ENCODE measurements at regions not wholly inside any gene's neighbourhood (a gene's known extent, or its start where the extent isn't known, plus 50 kb on each side); places are given as distances from the start of the nearest gene placed in this dataset.
"Not testable (repeated sequence)": the region's sequence is repeated elsewhere in the genome, so short reads cannot be mapped to it uniquely, and the experiment has no call there.

- no peaks in the 10 kb centered on the region for H3K36me3 ChIP-seq (ENCODE audit: insufficient read depth, low read length)
- no peaks in the 10 kb centered on the region for H3K27me3 ChIP-seq (ENCODE audit: control insufficient read depth in 1 of 2, insufficient read depth in 2 of 2, low read length in 2 of 2)
- H3K9me3 ChIP-seq (ENCODE audit: low read length) = no peaks in the 10 kb centered on the region
- no peak overlapping the region for H3K27ac ChIP-seq (ENCODE audit: low read depth, low read length)
- H3K4me1 ChIP-seq (ENCODE audit: insufficient read depth, low read length) = no peaks in the 10 kb centered on the region
- no peak overlapping the region for H3K4me3 ChIP-seq (ENCODE audit: low read depth in 1 of 2, low read length in 2 of 2)
- no peak overlapping the region for H3K9ac ChIP-seq (ENCODE audit: low read length)
Observed at GRCh38 chr12:46669720-46670119, 156.1 kb downstream of the SLC38A4 start.

GRCh38 chr12:46667551-46667950, 158.2 kb downstream of the SLC38A4 start:
- Histone ChIP-seq H3K9me3 (ENCODE audit: low read length) (no peaks in the 10 kb centered on the region), H3K36me3 (ENCODE audit: insufficient read depth, low read length) (no peaks in the 10 kb centered on the region), H3K27ac (ENCODE audit: low read depth, low read length) (no peak overlapping the region), H3K4me1 (ENCODE audit: insufficient read depth, low read length) (no peaks in the 10 kb centered on the region), H3K9ac (ENCODE audit: low read length) (no peak overlapping the region), H3K27me3 (ENCODE audit: control insufficient read depth in 1 of 2, insufficient read depth in 2 of 2, low read length in 2 of 2) (no peaks in the 10 kb centered on the region), H3K4me3 (ENCODE audit: low read depth in 1 of 2, low read length in 2 of 2) (no peak overlapping the region)

GRCh38 chr12:46664761-46665287, 161.0 kb downstream of the SLC38A4 start:
- no peaks in the 10 kb centered on the region for H3K27me3 ChIP-seq (ENCODE audit: control insufficient read depth in 1 of 2, insufficient read depth in 2 of 2, low read length in 2 of 2)
- no peaks in the 10 kb centered on the region for H3K36me3 ChIP-seq (ENCODE audit: insufficient read depth, low read length)
- no peak overlapping the region for H3K9ac ChIP-seq (ENCODE audit: low read length)
- peaks cover 12% of the 10 kb centered on the region for H3K4me1 ChIP-seq (ENCODE audit: insufficient read depth, low read length)
- no peak overlapping the region for H3K4me3 ChIP-seq (ENCODE audit: low read depth in 1 of 2, low read length in 2 of 2)
- no peaks in the 10 kb centered on the region for H3K9me3 ChIP-seq (ENCODE audit: low read length)
- no peak overlapping the region for H3K27ac ChIP-seq (ENCODE audit: low read depth, low read length)

- no peak overlapping the region for H3K27ac ChIP-seq (ENCODE audit: low read depth, low read length)
- H3K4me1 ChIP-seq (ENCODE audit: insufficient read depth, low read length) = peaks cover 18% of the 10 kb centered on the region
- H3K27me3 ChIP-seq (ENCODE audit: control insufficient read depth in 1 of 2, insufficient read depth in 2 of 2, low read length in 2 of 2) = no peaks in the 10 kb centered on the region
- no peaks in the 10 kb centered on the region for H3K36me3 ChIP-seq (ENCODE audit: insufficient read depth, low read length)
- no peak overlapping the region for H3K4me3 ChIP-seq (ENCODE audit: low read depth in 1 of 2, low read length in 2 of 2)
- no peak overlapping the region for H3K9ac ChIP-seq (ENCODE audit: low read length)
- no peaks in the 10 kb centered on the region for H3K9me3 ChIP-seq (ENCODE audit: low read length)
Observed at GRCh38 chr12:46663318-46663717, 162.5 kb downstream of the SLC38A4 start.

GRCh38 chr12:46661110-46661845, 164.5 kb downstream of the SLC38A4 start:
- peak overlapping the region; percentile 71 for H3K27ac ChIP-seq (ENCODE audit: low read depth, low read length)
- H3K4me1 ChIP-seq (ENCODE audit: insufficient read depth, low read length) = peaks cover 18% of the 10 kb centered on the region
- H3K9me3 ChIP-seq (ENCODE audit: low read length) = no peaks in the 10 kb centered on the region
- H3K4me3 ChIP-seq (ENCODE audit: low read depth in 1 of 2, low read length in 2 of 2) = no peak overlapping the region
- H3K9ac ChIP-seq (ENCODE audit: low read length) = no peak overlapping the region
- H3K27me3 ChIP-seq (ENCODE audit: control insufficient read depth in 1 of 2, insufficient read depth in 2 of 2, low read length in 2 of 2) = no peaks in the 10 kb centered on the region
- no peaks in the 10 kb centered on the region for H3K36me3 ChIP-seq (ENCODE audit: insufficient read depth, low read length)

GRCh38 chr12:46660719-46661109, 165.1 kb downstream of the SLC38A4 start:
- H3K36me3 ChIP-seq (ENCODE audit: insufficient read depth, low read length) = no peaks in the 10 kb centered on the region
- peaks cover 18% of the 10 kb centered on the region for H3K4me1 ChIP-seq (ENCODE audit: insufficient read depth, low read length)
- H3K9ac ChIP-seq (ENCODE audit: low read length) = no peak overlapping the region
- H3K4me3 ChIP-seq (ENCODE audit: low read depth in 1 of 2, low read length in 2 of 2) = no peak overlapping the region
- H3K27me3 ChIP-seq (ENCODE audit: control insufficient read depth in 1 of 2, insufficient read depth in 2 of 2, low read length in 2 of 2) = no peaks in the 10 kb centered on the region
- no peaks in the 10 kb centered on the region for H3K9me3 ChIP-seq (ENCODE audit: low read length)
- H3K27ac ChIP-seq (ENCODE audit: low read depth, low read length) = peak overlapping the region; percentile 71

- Histone ChIP-seq H3K4me3 (ENCODE audit: low read depth in 1 of 2, low read length in 2 of 2) (no peak overlapping the region), H3K9me3 (ENCODE audit: low read length) (no peaks in the 10 kb centered on the region), H3K27ac (ENCODE audit: low read depth, low read length) (peak overlapping the region; percentile 71), H3K36me3 (ENCODE audit: insufficient read depth, low read length) (no peaks in the 10 kb centered on the region), H3K4me1 (ENCODE audit: insufficient read depth, low read length) (peaks cover 18% of the 10 kb centered on the region), H3K27me3 (ENCODE audit: control insufficient read depth in 1 of 2, insufficient read depth in 2 of 2, low read length in 2 of 2) (no peaks in the 10 kb centered on the region), H3K9ac (ENCODE audit: low read length) (no peak overlapping the region)
Observed at GRCh38 chr12:46660276-46660675, 165.5 kb downstream of the SLC38A4 start.

GRCh38 chr12:46659824-46660223, 166.0 kb downstream of the SLC38A4 start:
- peak overlapping the region; percentile 71 for H3K27ac ChIP-seq (ENCODE audit: low read depth, low read length)
- H3K9ac ChIP-seq (ENCODE audit: low read length) = no peak overlapping the region
- no peaks in the 10 kb centered on the region for H3K27me3 ChIP-seq (ENCODE audit: control insufficient read depth in 1 of 2, insufficient read depth in 2 of 2, low read length in 2 of 2)
- no peaks in the 10 kb centered on the region for H3K9me3 ChIP-seq (ENCODE audit: low read length)
- no peaks in the 10 kb centered on the region for H3K36me3 ChIP-seq (ENCODE audit: insufficient read depth, low read length)
- H3K4me3 ChIP-seq (ENCODE audit: low read depth in 1 of 2, low read length in 2 of 2) = no peak overlapping the region
- peaks cover 18% of the 10 kb centered on the region for H3K4me1 ChIP-seq (ENCODE audit: insufficient read depth, low read length)

GRCh38 chr12:46659032-46659650, 166.7 kb downstream of the SLC38A4 start:
- peak overlapping the region; percentile 71 for H3K27ac ChIP-seq (ENCODE audit: low read depth, low read length)
- no peaks in the 10 kb centered on the region for H3K36me3 ChIP-seq (ENCODE audit: insufficient read depth, low read length)
- no peak overlapping the region for H3K9ac ChIP-seq (ENCODE audit: low read length)
- H3K4me1 ChIP-seq (ENCODE audit: insufficient read depth, low read length) = peaks cover 18% of the 10 kb centered on the region
- H3K27me3 ChIP-seq (ENCODE audit: control insufficient read depth in 1 of 2, insufficient read depth in 2 of 2, low read length in 2 of 2) = no peaks in the 10 kb centered on the region
- no peaks in the 10 kb centered on the region for H3K9me3 ChIP-seq (ENCODE audit: low read length)
- peak overlapping the region in 1 of 2 donors; percentile 1 for H3K4me3 ChIP-seq (ENCODE audit: low read depth in 1 of 2, low read length in 2 of 2)

- no peak overlapping the region for H3K4me3 ChIP-seq (ENCODE audit: low read depth in 1 of 2, low read length in 2 of 2)
- H3K9me3 ChIP-seq (ENCODE audit: low read length) = no peaks in the 10 kb centered on the region
- H3K27ac ChIP-seq (ENCODE audit: low read depth, low read length) = no peak overlapping the region
- peaks cover 18% of the 10 kb centered on the region for H3K4me1 ChIP-seq (ENCODE audit: insufficient read depth, low read length)
- no peak overlapping the region for H3K9ac ChIP-seq (ENCODE audit: low read length)
- H3K27me3 ChIP-seq (ENCODE audit: control insufficient read depth in 1 of 2, insufficient read depth in 2 of 2, low read length in 2 of 2) = no peaks in the 10 kb centered on the region
- no peaks in the 10 kb centered on the region for H3K36me3 ChIP-seq (ENCODE audit: insufficient read depth, low read length)
Observed at GRCh38 chr12:46657453-46658411, 168.1 kb downstream of the SLC38A4 start.

GRCh38 chr12:46655984-46656383, 169.8 kb downstream of the SLC38A4 start:
- H3K9me3 ChIP-seq (ENCODE audit: low read length); H3K36me3 ChIP-seq (ENCODE audit: insufficient read depth, low read length); H3K27ac ChIP-seq (ENCODE audit: low read depth, low read length); H3K4me3 ChIP-seq (ENCODE audit: low read depth in 1 of 2, low read length in 2 of 2); H3K27me3 ChIP-seq (ENCODE audit: control insufficient read depth in 1 of 2, insufficient read depth in 2 of 2, low read length in 2 of 2); H3K9ac ChIP-seq (ENCODE audit: low read length): not testable (repeated sequence)
- H3K4me1 ChIP-seq (ENCODE audit: insufficient read depth, low read length) = peaks cover 14% of the 10 kb centered on the region
